Liver (tissue), 8 donors: ENCODE measurements at regions not wholly inside any gene's neighbourhood (a gene's known extent, or its start where the extent isn't known, plus 50 kb on each side); places are given as distances from the start of the nearest gene placed in this dataset.

Source experiments
- DNase-seq: peaks from one replicate; pipeline ENCODE4 v3.0.0-alpha.2; 2017; ENCODE audit warnings: low spot score
- H3K27ac ChIP-seq, 2 donors: one replicate each; pipeline ENCODE4 v1.7.0; 2013; ENCODE audit warnings: inconsistent platforms in 2 of 2, low read length in 2 of 2, control low read depth in 1 of 2, low read depth in 1 of 2, mild to moderate bottlenecking in 1 of 2
- H3K27me3 ChIP-seq, 4 donors: one replicate each; pipeline versions ENCODE4 v1.6.1 to v1.7.0; 2013; ENCODE audit warnings: low read length in 3 of 4, inconsistent platforms in 1 of 4, mild to moderate bottlenecking in 1 of 4, moderate library complexity in 1 of 4; ENCODE audit not compliant: control insufficient read depth in 4 of 4, insufficient read depth in 4 of 4
- H3K36me3 ChIP-seq, 4 donors: one replicate each; pipeline versions ENCODE4 v1.6.1 to v1.7.0; 2013; ENCODE audit warnings: low read length in 3 of 4, mild to moderate bottlenecking in 3 of 4, low read depth in 1 of 4, moderate library complexity in 1 of 4; ENCODE audit not compliant: control insufficient read depth in 4 of 4, insufficient read depth in 3 of 4
- H3K4me1 ChIP-seq, 4 donors: one replicate each; pipeline versions ENCODE4 v1.6.1 to v1.7.0; 2013; ENCODE audit warnings: low read length in 3 of 4, mild to moderate bottlenecking in 3 of 4, moderate library complexity in 1 of 4; ENCODE audit not compliant: control insufficient read depth in 4 of 4, insufficient read depth in 4 of 4
- H3K4me3 ChIP-seq, 3 donors: one replicate each; pipeline versions ENCODE4 v1.6.1 to v1.7.0; 2013; ENCODE audit warnings: low read length in 3 of 3, control low read depth in 1 of 3, low read depth in 1 of 3, mild to moderate bottlenecking in 1 of 3
- H3K9ac ChIP-seq, 2 donors: one replicate each; pipeline ENCODE4 v1.7.0; 2013; ENCODE audit warnings: low read length in 2 of 2, mild to moderate bottlenecking in 2 of 2, moderate library complexity in 2 of 2, control low read depth in 1 of 2, low read depth in 1 of 2
- H3K9me3 ChIP-seq, 4 donors: one replicate each; pipeline versions ENCODE4 v1.6.1 to v1.7.0; 2013; ENCODE audit warnings: low read length in 3 of 4; ENCODE audit not compliant: control insufficient read depth in 4 of 4
- EGR1 ChIP-seq, 2 donors: IDR thresholded peaks; 2 replicates each; pipeline ENCODE4 v1.6.1; 2016 to 2018; ENCODE audit warnings: antibody characterized with exemption in 2 of 2, low read depth in 2 of 2
- FOXA1 ChIP-seq: IDR thresholded peaks from 2 replicates; pipeline ENCODE4 v1.6.1; 2016; ENCODE audit warnings: antibody characterized with exemption
- FOXA2 ChIP-seq: IDR thresholded peaks from 2 replicates; pipeline ENCODE4 v1.6.1; 2016; ENCODE audit warnings: antibody characterized with exemption
- GABPA ChIP-seq, 2 donors: IDR thresholded peaks in 1 of 2; conservative IDR thresholded peaks in 1 of 2; 2 replicates each; pipeline ENCODE4 v1.6.1; 2016; ENCODE audit warnings: antibody characterized with exemption in 2 of 2, mild to moderate bottlenecking in 1 of 2, moderate library complexity in 1 of 2
- HNF4A ChIP-seq, 2 donors: conservative IDR thresholded peaks; 2 replicates each; pipeline ENCODE4 v1.6.1; 2016; ENCODE audit warnings: antibody characterized with exemption in 2 of 2, mild to moderate bottlenecking in 2 of 2
- HNF4G ChIP-seq: IDR thresholded peaks from 2 replicates; pipeline ENCODE4 v1.6.1; 2016; ENCODE audit warnings: antibody characterized with exemption
- NR2F2 ChIP-seq: IDR thresholded peaks from 2 replicates; pipeline ENCODE4 v1.6.1; 2016; ENCODE audit warnings: antibody characterized with exemption
- RAD21 ChIP-seq, 2 donors: IDR thresholded peaks; 2 replicates each; pipeline ENCODE4 v1.6.1; 2016; ENCODE audit warnings: antibody characterized with exemption in 2 of 2, mild to moderate bottlenecking in 2 of 2
- RXRA ChIP-seq, 2 donors: IDR thresholded peaks; 2 replicates each; pipeline ENCODE4 v1.6.1; 2017 to 2018; ENCODE audit warnings: antibody characterized with exemption in 2 of 2, mild to moderate bottlenecking in 1 of 2
- SP1 ChIP-seq: IDR thresholded peaks from 2 replicates; pipeline ENCODE4 v1.6.1; 2018; ENCODE audit warnings: antibody characterized with exemption, mild to moderate bottlenecking
- TAF1 ChIP-seq: conservative IDR thresholded peaks from 2 replicates; pipeline ENCODE4 v1.6.1; 2016; ENCODE audit warnings: antibody characterized with exemption, mild to moderate bottlenecking
- YY1 ChIP-seq: IDR thresholded peaks from 2 replicates; pipeline ENCODE4 v1.6.1; 2016; ENCODE audit warnings: antibody characterized with exemption, mild to moderate bottlenecking
- WGBS: extraction: QIAGEN DNeasy Blood & Tissue Kit; methylation state at CpG from one replicate; pipeline ENCODE4 v1.1.7; 2013; 5-methylcytosine and 5-hydroxymethylcytosine counted together
- TF ChIP-seq, protein P1 (sequence below): fragments of 150-350 bp; IDR thresholded peaks from 2 replicates; pipeline ENCODE4 v1.5.1; 2017; ENCODE audit warnings: improper control_type of control experiment, low read depth, low read length; ENCODE audit not compliant: missing input control
- TF ChIP-seq, protein P2 (sequence below): IDR thresholded peaks from 2 replicates; pipeline ENCODE4 v1.6.1; 2016; ENCODE audit warnings: antibody characterized with exemption, mild to moderate bottlenecking
- TF ChIP-seq, protein P3 (sequence below): IDR thresholded peaks from 2 replicates; pipeline ENCODE4 v1.6.1; 2016; ENCODE audit warnings: antibody characterized with exemption
- TF ChIP-seq, protein P4 (sequence below): IDR thresholded peaks from 2 replicates; pipeline ENCODE4 v1.6.1; 2016; ENCODE audit warnings: antibody characterized with exemption
- donor health status: healthy.
- donor health status: healthy.
- donor health status: healthy.
- donor health status: healthy.
- donor health status: healthy.

DNA sequence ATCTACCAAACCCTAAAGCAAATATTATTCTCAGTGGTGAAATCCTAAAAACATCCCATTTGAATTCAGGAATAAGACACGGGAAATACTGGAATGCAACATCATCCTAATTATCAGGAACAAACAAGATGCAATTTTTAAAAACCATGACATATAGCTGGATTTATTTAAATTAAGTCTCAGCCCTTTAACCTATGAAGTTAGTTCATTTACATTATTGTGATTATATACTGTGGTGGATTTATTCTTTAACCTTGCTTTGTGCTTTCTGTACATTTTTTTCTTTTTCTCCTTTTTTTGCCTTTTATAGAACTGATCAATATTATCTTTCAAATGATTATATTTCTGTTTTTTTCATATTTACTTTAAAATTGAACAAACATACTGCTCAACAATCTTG lies 59.8 kb upstream of the ARMC2 start:
- TF ChIP-seq RAD21 (IDR thresholded peaks at IDR 0.05): no peak
- no peak for TF ChIP-seq RXRA (IDR thresholded peaks at IDR 0.05)
- TF ChIP-seq SP1: no peak
- TF ChIP-seq NR2F2: no peak
- TF ChIP-seq FOXA2: no peak
- no peak for TF ChIP-seq HNF4G
- TF ChIP-seq HNF4A (conservative IDR thresholded peaks at IDR 0.05): no peak
- no peak for TF ChIP-seq GABPA (IDR thresholded peaks at IDR 0.05 in 1 of 2, conservative IDR thresholded peaks at IDR 0.05 in 1 of 2)
- TF ChIP-seq, protein P1, sequence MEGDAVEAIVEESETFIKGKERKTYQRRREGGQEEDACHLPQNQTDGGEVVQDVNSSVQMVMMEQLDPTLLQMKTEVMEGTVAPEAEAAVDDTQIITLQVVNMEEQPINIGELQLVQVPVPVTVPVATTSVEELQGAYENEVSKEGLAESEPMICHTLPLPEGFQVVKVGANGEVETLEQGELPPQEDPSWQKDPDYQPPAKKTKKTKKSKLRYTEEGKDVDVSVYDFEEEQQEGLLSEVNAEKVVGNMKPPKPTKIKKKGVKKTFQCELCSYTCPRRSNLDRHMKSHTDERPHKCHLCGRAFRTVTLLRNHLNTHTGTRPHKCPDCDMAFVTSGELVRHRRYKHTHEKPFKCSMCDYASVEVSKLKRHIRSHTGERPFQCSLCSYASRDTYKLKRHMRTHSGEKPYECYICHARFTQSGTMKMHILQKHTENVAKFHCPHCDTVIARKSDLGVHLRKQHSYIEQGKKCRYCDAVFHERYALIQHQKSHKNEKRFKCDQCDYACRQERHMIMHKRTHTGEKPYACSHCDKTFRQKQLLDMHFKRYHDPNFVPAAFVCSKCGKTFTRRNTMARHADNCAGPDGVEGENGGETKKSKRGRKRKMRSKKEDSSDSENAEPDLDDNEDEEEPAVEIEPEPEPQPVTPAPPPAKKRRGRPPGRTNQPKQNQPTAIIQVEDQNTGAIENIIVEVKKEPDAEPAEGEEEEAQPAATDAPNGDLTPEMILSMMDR: no peak
- TF ChIP-seq, protein P2, sequence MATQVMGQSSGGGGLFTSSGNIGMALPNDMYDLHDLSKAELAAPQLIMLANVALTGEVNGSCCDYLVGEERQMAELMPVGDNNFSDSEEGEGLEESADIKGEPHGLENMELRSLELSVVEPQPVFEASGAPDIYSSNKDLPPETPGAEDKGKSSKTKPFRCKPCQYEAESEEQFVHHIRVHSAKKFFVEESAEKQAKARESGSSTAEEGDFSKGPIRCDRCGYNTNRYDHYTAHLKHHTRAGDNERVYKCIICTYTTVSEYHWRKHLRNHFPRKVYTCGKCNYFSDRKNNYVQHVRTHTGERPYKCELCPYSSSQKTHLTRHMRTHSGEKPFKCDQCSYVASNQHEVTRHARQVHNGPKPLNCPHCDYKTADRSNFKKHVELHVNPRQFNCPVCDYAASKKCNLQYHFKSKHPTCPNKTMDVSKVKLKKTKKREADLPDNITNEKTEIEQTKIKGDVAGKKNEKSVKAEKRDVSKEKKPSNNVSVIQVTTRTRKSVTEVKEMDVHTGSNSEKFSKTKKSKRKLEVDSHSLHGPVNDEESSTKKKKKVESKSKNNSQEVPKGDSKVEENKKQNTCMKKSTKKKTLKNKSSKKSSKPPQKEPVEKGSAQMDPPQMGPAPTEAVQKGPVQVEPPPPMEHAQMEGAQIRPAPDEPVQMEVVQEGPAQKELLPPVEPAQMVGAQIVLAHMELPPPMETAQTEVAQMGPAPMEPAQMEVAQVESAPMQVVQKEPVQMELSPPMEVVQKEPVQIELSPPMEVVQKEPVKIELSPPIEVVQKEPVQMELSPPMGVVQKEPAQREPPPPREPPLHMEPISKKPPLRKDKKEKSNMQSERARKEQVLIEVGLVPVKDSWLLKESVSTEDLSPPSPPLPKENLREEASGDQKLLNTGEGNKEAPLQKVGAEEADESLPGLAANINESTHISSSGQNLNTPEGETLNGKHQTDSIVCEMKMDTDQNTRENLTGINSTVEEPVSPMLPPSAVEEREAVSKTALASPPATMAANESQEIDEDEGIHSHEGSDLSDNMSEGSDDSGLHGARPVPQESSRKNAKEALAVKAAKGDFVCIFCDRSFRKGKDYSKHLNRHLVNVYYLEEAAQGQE: no peak
- no peak for TF ChIP-seq FOXA1
- TF ChIP-seq YY1: no peak
- TF ChIP-seq TAF1: no peak
- TF ChIP-seq, protein P3, sequence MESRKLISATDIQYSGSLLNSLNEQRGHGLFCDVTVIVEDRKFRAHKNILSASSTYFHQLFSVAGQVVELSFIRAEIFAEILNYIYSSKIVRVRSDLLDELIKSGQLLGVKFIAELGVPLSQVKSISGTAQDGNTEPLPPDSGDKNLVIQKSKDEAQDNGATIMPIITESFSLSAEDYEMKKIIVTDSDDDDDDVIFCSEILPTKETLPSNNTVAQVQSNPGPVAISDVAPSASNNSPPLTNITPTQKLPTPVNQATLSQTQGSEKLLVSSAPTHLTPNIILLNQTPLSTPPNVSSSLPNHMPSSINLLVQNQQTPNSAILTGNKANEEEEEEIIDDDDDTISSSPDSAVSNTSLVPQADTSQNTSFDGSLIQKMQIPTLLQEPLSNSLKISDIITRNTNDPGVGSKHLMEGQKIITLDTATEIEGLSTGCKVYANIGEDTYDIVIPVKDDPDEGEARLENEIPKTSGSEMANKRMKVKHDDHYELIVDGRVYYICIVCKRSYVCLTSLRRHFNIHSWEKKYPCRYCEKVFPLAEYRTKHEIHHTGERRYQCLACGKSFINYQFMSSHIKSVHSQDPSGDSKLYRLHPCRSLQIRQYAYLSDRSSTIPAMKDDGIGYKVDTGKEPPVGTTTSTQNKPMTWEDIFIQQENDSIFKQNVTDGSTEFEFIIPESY: no peak
- 99% methylated on average over 1 of the region's 1 CpG for WGBS

DNA sequence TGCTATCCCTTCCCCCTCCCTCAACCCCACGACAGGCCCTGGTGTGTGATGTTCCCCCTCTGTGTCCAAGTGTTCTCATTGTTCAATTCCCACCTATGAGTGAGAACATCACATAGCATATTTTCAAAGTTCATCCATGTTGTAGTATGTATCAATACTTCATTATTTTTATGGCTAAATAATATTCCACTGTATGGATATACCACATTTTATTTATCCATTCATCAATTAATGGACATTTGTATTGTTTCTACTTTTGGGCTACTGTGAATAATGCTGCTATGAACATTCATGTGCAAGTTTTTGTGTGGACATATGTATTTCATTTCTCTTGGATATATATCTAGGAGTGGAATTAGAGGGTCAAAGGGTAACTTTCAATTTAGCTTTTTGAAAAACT lies 58.7 kb upstream of the ARMC2 start:
- H3K27me3 ChIP-seq: no peaks in the 10 kb centered on the region
- no peak overlapping the region for H3K27ac ChIP-seq
- no peak overlapping the region for H3K4me3 ChIP-seq
- TF ChIP-seq EGR1 (IDR thresholded peaks at IDR 0.05; ENCODE audit: low read depth in 2 of 2): no peak
- no peak for TF ChIP-seq TAF1
- TF ChIP-seq, protein P2: no peak
- no peak for TF ChIP-seq FOXA1
- no peak for TF ChIP-seq RAD21 (IDR thresholded peaks at IDR 0.05)
- TF ChIP-seq FOXA2: no peak
- no peak for TF ChIP-seq NR2F2
- TF ChIP-seq, protein P1: no peak
- no peak for TF ChIP-seq GABPA (IDR thresholded peaks at IDR 0.05 in 1 of 2, conservative IDR thresholded peaks at IDR 0.05 in 1 of 2)
- no peak for TF ChIP-seq RXRA (IDR thresholded peaks at IDR 0.05)
- TF ChIP-seq YY1: no peak
- TF ChIP-seq, protein P4, sequence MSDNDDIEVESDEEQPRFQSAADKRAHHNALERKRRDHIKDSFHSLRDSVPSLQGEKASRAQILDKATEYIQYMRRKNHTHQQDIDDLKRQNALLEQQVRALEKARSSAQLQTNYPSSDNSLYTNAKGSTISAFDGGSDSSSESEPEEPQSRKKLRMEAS: no peak
- TF ChIP-seq HNF4G: no peak
- no peak for DNase-seq
- peaks cover 7 to 17% (median 14%) of the 10 kb centered on the region in 4 donors for H3K4me1 ChIP-seq
- 98% methylated on average over 1 of the region's 1 CpG for WGBS
- H3K36me3 ChIP-seq: no peaks in the 10 kb centered on the region
- H3K9ac ChIP-seq: no peak overlapping the region
- H3K9me3 ChIP-seq: no peaks in the 10 kb centered on the region

More for the DNA sequence above, 59.8 kb upstream of the ARMC2 start:
- Histone ChIP-seq H3K27ac (no peak overlapping the region), H3K4me1 (peaks cover 2 to 6% (median 5%) of the 10 kb centered on the region in 4 donors), H3K27me3 (no peaks in the 10 kb centered on the region), H3K36me3 (no peaks in the 10 kb centered on the region), H3K9ac (no peak overlapping the region), H3K4me3 (no peak overlapping the region), H3K9me3 (no peaks in the 10 kb centered on the region)
- no peak for DNase-seq
